Activated T-cell treated with anti-CD3 and anti-CD28 coated beads, Interleukin-2, amount 50 U/mL, for 48 hours (primary cell): ENCODE measurements at regions not wholly inside any gene's neighbourhood (a gene's known extent, or its start where the extent isn't known, plus 50 kb on each side); places are given as distances from the start of the nearest gene placed in this dataset.

Source experiments
- DNase-seq, 2 experiments: peaks; one replicate each; pipeline ENCODE4 v3.0.0-alpha.2; 2020

DNA sequence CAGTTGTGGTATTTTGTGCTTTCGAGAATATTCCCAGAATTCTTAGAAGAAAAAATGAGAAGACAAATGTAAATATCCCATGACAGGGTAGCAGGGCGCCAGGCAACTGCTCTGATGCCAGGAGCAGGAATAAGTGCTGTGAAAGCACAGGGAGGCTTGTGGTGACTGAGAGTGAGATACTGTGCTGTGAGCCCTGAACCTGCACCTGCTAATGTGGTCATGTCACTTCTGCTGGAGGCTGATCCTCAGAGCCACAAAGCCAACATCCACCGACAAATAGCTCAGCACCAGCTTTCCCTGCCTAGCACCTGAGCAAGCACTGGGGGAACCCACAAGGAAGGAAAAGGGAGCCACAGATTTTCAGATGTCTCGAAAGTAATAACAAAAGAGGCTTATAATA is 368.6 kb upstream of the CDH4 start:
- no peak for DNase-seq

DNA sequence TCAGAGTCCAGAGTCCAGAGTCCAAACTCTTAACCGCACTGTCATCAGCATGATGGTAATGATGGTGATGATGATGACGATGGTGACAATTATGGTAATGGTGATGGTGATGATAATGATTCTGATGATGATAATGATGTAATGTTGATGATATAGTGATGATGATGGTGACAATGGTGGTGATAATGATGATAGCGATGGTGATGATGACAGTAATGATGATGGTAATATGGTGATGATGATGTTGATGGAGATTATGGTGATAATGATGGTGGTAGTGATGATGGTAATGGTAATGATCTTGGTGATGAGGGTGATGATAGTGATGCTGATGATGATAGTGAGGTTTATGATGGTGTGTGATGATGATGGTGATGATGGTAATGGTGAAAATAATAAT is 367.8 kb upstream of the CDH4 start:
- no peak for DNase-seq

DNA sequence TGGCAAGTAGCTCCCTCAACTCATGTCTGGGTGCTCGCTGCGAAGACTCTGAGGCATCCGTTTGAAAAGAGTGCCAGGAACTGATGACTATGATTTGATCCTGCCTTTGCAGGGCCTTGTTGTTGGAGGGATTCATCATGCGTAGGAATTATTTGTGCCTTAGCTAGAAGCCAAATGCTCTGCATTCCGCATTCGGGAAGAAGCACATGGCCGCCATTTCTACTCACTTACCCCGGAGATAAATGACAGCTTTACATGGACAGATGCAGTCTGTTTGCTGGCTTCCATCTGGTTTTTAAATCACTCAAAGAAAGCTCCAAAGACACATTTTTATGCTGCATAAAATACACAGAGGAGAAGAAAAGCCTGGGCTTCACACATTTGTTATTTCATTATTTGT is 363.3 kb upstream of the CDH4 start:
- DNase-seq, result no peak

DNA sequence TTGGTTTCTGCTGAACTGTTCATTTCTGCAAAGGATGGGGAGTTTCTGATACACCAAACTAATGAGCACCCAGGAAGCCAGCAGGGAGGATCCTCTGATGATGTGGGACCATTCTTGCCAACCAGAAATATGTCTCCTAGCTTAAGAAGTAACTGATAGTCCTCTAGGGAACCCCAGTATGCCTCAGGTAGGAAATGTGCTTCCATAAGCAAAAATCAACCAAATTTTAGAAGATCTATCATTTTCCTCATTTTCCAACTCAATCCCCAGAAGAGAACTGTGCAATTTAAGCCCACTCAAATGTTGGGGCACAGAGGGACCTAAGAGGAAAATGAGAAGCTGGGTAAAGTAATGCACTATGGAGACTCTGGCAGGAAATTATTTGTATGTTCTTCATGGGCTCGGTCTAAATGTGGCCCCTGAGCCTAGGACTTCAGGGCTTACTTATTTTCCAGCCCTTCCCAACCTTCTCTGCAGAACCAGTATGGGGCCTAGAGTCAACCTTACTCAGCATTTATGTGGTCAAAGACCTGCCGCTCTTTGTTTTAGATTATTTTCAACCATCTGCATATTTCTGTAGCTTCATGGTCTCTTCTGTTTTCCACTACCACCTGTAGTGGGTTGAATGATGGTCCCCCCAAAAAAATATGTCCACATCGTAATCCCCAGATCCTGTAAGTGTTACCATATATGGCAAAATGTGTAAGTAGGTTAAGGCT is 359.8 kb upstream of the CDH4 start:
- DNase-seq, result no peak

DNA sequence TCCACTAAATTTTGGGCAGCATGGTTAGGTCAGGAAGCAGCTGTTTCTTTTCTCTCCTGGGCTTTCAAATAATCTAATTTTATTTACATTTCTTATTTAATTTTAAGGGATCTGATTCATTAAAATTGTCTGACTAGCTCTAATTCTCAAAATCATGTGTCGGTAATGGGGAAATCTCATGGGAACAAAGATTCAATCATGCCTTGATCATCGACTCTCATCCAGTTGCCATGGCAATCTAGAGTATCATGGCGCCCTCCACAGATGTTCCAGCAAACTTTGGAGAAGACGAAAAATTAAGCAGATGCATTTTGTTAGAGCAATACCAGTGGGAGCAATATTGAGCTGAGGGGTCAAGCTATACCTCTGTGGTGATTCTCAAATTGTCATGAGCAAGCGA is 358.0 kb upstream of the CDH4 start:
- DNase-seq, result no peak

DNA sequence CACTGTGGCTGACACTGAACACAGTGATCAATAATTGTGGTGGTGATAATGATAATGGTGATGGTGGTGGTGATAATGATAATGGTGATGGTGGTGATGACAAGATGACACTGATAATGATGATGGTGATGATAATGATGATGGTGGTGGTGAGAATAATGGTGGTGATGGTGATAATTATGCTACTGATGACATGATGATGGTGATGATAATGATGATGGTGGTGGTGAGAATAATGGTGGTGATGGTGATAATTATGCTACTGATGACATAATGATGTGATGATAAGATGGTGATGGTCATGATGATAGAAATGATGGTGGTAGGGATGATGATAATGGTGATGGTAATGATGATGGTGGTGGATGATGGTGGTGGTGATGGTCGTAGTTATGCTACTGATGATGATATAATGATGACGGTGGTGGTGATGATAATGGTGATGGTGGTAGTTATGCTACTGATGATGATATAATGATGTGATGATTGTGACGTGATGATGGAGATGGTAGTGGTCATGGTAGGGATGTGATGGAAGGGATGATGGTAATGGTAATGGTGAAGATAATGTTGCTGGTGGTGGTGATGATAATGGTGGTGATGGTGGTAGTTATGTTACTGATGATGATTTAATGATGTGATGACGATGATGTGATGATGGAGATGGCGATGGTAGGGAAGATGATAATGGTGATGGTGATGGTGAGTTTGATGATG is 356.5 kb upstream of the CDH4 start:
- DNase-seq, result no peak

DNA sequence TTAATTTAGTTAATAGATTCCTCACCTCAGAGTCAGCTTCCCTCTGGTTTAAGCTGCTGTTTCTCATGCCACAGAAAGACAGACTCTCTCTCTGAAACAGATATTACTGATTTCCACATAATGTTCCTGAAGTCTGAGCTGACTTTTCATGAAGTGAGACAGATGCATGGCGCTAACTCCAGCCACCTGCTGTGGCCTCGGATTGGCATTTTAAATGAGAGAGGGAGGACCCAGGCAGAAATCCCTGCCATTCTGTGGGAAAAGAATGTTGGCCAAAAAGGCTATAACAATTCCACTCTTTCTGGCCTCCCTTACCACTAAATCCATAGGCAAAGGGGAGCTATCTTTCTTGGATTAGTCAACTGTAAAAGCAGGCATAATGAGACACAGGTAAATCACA is 354.1 kb upstream of the CDH4 start:
- no peak for DNase-seq

DNA sequence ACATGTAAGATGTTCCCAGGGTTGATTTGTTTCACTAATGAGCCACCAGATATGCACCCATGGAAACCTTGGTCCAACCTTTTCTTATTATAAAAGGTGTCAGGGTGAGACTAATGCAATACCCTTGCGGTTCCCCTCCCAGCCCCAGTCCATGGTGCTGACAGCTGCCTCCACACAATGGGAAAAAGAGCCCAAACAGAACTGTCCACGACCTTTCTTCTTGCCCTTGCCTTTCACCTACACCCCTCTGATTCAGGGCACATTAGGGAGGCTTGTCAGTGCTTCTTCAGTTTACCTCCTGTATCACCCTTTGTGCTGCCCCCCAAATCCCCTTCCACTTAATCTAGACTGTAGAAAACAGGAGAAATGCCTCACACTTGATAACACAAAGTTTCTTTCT is 352.7 kb upstream of the CDH4 start:
- no peak for DNase-seq

DNA sequence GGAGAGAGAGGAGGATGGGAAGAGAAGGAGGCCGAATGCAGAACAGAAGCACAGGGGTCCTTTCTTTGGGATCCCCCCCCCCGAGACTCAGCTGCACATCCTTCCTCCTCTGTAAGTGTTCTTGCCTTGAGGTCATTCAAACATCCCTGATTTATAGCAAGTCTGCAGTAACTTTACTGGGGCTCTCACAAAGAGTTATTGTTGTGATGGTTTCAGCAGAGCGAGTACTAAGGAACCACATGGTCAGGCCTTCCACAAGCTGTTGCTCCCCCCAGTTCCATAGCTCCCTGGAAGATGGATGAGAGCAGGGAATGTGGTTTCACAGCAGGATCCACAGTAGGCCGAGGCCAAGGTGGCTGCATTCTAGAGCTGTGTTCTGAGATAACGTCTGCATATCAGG is 351.4 kb upstream of the CDH4 start:
- no peak for DNase-seq

DNA sequence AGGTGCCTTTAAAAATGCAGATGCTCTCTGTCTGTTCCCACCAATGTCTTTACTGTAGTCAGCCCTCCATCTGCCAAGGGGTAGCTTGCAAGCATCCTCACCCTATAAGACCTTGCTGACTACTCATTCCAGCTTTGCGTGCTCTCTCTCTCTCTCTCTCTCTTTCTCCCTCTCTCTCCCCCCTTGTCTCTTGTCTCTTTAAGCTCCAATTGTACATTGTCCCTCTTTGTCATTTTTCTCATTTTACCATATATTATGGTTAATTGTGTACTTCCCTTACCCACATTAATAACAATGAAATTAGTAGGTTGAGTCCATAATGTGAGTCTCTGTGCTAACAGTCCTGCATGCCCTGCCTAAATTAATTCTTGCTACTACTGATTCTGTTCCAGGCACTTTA is 350.2 kb upstream of the CDH4 start:
- DNase-seq, result no peak

DNA sequence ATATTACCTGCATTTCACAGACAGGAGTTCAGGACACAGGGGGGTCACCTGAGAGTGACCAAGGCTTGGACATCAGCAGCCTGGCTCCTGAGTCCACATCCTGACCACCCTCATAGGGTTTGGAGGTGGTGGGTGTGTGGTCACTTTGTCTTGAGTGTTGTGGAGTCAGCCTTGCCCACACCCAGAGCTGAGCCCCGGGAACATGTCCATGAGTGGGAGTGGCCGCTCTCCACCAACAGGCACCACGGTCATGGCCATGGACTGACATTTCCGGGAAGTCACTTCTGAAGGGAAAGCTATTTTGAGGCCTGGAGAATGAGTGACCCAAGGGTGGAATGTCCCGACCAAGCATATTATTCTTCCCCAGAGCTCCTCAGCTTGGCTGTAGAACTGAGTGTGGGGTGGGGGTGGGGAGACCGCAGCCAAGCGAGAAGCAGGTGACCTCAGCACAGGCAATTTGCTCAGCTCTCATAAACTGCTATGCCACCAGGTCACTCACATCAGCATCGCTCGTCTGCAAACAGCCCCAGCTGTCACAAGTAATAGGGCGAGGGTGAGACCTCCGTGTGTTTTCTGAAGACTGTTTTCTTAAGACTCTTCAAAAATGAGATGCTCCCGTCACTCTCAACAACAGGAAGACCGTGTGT is 348.6 kb upstream of the CDH4 start:
- DNase-seq, result no peak

DNA sequence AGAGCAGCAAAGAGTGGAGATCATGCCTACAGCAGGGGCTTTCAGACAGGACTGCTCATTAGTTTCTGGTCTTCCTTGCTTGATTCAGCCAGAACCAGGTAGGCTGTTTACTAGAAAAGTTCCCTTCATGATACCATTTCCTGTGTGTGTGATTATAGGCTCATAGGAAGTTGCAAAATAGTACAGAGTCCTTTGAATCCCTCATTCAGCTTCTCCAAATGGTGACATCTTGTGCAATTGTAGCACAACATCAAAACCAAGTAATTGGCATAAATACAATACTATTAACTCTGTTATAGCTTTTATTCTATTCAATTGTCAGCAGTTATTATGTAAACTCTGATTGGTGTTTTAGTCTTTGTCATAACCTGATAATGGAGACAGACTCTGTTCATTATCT is 347.3 kb upstream of the CDH4 start:
- DNase-seq, result no peak

DNA sequence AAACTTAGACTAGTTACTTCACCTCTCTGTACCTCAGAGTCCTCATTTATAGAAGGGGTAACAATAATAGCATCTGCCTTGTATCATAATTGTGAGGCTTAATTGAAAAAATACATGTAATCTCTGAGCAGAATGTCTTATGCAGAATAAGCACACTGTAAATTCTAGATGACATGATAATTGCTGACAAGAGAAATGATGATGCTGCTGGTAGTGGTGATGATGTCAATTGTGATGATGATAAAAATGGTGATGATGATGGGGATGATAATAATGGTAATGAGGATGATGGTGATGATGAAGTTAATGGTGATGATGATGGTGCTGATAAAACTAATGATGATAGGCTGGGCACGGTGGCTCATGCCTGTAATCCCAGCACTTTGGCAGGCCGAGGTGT is 346.1 kb upstream of the CDH4 start:
- no peak for DNase-seq

DNA sequence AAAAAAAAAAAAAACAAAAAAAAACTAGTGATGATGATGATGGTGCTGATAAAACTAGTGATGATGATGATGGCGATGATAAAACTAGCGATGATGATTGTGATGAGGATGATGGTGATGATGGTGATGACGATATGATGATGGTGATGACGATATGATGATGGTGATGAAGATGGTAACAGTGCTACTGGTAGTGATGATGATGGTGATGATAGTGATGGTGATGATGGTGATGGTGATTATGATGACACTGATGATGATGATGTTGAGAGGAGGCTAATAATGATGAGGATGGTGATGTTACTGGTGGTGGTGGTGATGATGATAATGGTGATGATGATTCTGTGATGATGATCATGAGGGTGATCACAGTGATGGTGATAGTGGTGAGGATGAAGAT is 345.5 kb upstream of the CDH4 start:
- no peak for DNase-seq

DNA sequence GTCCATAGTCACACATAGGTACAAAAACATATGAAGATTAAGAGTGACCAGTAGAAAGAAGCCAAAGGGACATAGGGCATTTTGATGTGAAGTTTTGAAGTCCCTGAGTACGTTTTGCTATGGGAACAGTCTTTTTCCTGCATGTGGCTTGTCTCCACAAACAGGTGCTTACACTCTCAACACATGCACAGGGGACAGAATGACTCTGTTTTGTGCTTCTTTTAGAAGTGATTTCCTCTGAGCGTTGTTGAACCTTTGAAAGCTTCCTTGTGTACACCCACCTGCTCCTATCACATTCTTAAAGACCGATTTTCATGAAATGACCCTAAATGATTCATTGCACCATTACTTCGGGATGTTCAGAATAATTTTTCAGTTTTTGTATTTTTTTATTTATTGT is 338.8 kb upstream of the CDH4 start:
- no peak for DNase-seq

DNA sequence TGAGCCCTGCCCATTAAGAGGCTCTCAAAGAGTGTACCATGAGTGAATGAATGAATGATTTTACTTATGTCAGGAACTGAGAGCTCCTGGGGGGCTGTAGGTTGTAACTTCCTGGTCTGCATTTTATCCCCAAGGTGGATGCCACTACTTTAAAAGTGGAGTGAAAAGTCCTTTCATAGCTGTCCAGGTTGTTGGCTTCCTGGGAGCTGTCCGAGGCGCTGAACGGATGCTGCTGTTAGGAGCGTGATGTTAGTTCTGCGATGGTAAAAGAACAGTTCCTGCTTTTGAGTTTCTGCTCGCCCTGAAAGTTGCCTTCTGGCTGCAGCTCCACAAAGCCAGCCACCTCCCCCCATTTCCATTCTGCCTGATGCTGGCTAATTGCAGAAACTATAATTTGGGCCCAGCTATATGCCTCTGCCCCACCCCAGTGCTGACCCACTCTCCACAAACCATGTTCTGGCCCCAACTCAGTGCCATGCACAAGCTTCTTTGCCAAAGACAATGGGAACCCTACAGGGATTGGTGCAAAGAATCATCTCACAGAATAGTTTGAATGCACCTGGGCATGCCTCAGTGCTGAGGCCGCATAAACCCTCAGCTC is 330.9 kb upstream of the CDH4 start:
- peak; percentile 26 to 29 for DNase-seq

DNA sequence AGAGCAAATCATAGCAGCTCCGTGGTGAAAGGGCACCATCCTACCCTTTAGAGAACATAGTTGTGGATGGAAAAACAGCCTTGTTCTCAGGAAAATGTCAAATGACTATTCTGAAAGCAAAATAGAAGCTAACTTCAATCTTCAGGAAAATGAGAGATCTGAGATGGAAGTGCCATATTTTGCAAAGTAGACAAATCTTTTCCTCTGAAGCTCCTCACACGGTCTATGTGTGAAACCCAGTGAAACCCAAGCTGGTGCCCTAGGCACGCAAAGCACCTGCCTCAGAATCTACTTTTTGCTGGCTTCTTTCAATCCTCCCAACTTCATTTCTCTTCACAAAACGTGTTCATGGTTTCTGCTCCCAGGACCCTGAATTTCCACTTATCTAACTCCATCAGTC is 325.2 kb upstream of the CDH4 start:
- DNase-seq, result no peak

DNA sequence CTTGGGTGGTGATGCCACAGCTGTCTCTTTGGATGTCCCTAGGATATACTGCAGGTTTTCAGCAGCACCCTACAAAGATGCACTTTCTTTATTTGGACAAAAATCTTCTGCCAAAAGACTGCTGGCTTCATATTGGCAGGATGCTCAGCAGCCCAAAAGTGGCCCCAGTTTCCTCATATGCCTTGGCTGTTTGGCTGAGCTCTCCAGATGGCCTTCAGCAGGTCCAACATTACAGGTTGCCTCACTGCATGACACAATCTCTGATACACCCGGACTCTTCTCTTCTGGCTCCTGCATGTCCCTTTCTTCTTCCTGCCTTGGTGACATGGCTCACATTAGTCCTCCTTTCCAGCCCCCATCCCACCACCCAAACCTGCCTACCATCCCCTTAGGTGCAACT is 323.7 kb upstream of the CDH4 start:
- DNase-seq, result no peak

DNA sequence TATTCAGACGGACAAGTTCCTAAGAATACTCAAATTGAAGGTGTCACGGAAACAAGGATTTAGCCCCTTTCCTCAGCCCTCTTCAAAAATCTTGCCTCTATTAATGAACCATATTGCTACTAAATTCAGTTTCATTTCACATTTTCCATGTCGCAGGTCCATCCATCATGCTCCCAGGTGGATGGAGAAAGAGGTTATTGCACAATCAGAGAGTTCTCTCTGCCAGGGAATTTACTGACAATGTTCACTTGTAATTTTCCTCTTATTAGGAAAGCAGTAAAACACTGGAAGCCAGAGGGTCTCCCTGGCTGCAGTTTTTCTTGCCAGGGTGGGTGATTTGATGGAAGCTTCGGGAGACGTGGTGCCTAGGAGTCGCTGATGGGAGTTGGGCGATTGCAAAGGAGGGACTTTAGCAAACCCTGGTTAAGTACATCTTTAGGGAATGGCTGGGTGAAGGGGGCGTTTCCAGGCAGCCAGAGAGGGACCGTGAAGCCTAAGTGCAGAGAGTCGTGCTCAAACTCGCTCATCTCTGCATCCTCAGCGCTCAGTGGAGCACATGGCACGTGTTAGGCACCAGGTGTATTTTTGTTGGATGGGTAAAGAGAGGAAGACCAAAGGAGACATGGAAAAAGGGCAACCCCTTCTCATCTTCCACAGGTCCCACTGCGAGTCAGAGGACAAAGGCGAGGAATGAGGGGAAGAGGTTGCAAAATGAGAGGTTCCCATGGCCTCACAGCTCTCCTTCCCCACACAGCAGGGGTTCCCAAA is 321.9 kb upstream of the CDH4 start:
- no peak for DNase-seq

DNA sequence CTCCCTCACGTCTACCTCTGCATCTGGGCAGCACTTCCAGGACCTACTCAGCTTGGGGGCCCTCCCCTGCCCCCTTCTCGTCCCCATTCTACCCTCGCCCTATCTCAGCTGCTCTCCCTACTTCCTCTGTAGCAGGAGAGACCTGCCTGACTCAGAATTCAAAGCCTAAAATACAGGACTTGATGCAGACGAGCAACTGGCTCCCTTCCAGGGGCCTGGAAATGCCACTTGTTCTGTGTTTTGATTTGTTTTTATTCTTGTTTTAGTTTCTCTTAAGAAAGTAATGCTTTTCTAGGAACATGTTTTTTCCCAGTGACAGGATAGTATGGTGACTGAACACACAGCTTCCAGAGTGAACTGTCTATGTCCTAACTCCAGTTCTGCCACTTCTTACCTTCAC is 320.4 kb upstream of the CDH4 start:
- DNase-seq, result no peak

DNA sequence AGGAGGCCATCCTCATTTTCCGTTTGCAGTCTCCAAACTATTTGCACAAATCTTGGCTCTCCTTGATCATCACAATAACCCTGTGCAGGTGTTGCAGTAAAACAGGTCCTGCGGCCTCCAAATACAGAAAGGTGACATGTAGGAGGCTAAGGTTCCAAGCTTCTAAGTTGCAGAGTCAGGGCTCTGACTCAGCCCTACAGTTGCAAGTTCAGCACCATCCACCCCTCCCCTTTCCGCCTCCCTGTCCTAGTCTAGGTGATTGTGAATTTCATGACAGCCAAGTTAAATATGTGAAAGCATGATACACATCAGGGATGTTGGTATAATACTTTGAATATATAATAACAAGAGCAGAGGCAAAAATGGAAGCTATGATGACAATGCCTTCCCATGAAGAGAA is 317.3 kb upstream of the CDH4 start:
- no peak for DNase-seq

DNA sequence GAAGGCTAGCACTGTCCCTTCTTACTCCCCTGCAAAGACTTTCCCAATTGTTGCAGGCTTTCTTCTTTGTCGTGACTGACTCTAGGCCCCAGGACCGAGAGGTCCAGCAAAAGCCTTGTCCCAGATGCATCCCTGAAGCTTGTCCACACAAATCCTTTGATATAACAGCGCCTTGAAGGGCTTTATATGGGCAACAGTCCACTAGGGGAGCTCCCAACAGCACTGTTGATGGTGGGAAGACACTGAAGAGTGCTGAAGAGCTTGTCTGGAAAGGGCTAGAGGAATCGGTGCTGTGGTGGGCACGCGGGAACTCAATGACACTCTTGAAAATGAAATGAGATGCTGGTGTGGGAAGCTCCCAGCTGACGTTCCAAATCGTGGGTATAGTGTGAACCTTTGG is 316.1 kb upstream of the CDH4 start:
- DNase-seq, result no peak

DNA sequence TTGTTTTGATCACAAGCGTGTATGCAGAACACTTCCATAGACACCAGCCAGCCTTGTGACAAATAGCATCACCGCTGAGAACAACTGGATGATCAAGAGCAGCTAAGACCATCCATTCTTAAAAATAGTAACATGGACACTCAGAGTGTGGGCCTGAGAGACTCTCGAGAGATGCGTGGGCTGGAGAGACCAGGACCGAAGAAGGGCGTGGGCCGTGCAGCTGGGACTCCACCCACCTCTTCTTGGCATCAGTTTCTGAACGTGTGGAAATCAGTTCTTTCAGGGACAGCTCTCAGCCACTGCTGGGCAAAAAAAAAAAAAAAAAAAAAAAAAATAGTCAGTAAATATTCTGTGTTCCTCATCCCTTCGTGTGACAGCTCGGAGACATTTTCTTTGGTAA is 314.5 kb upstream of the CDH4 start:
- DNase-seq, result no peak
